ENCODE measurements at regions not wholly inside any gene's neighbourhood (a gene's known extent, or its start where the extent isn't known, plus 50 kb on each side); places are given as distances from the start of the nearest gene placed in this dataset.

DNA sequence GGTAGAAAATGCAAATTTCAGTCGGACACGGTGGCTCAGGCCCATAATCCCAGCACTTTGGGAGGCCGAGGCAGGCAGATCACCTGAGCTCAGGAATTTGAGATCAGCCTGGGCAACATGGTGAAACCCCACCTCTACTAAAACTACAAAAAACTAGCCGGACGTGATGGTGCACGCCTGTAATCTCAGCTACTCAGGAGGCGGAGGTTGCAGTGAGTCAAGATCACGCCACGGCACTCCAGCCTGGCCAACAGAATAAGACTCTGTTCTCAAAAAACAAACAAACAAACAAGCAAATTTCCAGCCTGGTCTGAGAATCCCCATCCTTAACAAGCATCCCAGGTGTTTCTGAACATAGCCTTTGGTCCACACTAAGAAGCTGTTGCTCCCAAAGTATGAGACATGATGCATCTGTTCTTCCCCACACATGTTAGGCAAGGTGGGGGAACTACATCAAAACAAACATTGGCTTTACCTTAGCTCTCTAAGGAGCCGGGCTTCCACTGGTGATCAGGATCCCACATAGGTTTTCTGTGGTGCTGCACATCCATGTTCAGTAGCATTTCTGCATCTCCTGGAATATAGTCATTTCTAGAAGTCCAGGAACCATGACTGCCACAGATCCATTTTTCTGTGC, 92.5 kb upstream of the DMRT1 start:
- no peak for TF ChIP-seq CTCF (conservative IDR thresholded peaks at IDR 0.05; ENCODE audit: low read length)
- no peak for TF ChIP-seq EZH2phosphoT487 (IDR thresholded peaks at IDR 0.05; ENCODE audit: borderline replicate concordance, low read depth, low read length)

Measured in OCI-LY7 (cell line).